ENCODE measurements at regions not wholly inside any gene's neighbourhood (a gene's known extent, or its start where the extent isn't known, plus 50 kb on each side); places are given as distances from the start of the nearest gene placed in this dataset.

DNA sequence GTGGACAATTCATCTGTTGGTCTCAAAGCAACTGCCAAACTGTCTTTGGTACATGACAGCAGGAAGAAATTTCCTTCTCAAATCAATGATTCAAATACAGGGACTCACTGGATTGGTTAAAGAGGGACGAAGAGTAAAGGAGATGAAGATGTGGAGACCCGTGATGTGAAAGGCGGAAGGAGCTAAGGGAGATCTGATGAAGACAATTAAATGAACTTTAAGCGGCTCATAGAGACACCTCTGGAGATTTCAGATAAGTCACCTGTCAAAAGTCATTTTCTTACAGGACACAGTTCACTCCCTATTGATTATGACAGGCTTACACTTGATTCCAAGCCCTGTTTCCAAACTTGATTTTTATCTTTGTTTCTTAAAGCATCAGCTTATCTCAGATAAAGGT lies 466.3 kb downstream of the DOK5 start:
- H3K9me3 Mint-ChIP-seq, result no peaks in the 10 kb centered on the region
- TF ChIP-seq, protein P1, sequence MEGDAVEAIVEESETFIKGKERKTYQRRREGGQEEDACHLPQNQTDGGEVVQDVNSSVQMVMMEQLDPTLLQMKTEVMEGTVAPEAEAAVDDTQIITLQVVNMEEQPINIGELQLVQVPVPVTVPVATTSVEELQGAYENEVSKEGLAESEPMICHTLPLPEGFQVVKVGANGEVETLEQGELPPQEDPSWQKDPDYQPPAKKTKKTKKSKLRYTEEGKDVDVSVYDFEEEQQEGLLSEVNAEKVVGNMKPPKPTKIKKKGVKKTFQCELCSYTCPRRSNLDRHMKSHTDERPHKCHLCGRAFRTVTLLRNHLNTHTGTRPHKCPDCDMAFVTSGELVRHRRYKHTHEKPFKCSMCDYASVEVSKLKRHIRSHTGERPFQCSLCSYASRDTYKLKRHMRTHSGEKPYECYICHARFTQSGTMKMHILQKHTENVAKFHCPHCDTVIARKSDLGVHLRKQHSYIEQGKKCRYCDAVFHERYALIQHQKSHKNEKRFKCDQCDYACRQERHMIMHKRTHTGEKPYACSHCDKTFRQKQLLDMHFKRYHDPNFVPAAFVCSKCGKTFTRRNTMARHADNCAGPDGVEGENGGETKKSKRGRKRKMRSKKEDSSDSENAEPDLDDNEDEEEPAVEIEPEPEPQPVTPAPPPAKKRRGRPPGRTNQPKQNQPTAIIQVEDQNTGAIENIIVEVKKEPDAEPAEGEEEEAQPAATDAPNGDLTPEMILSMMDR (IDR thresholded peaks at IDR 0.05; ENCODE audit: unreplicated experiment), result no peak

GRCh38 chr20:54940522-54940921 lies 465.1 kb downstream of the DOK5 start:
- Mint-ChIP-seq H3K36me3 (no peaks in the 10 kb centered on the region), H3K9me3 (no peaks in the 10 kb centered on the region), H3K4me3 (no peak overlapping the region), H3K27me3 (ENCODE audit: low read depth) (peaks cover 7% of the 10 kb centered on the region), H3K27ac (no peak overlapping the region), H3K4me1 (no peaks in the 10 kb centered on the region)
- DNase-seq (ENCODE audit: low spot score in 2 of 2, unreplicated experiment in 2 of 2), result no peak
- TF ChIP-seq, protein P1 (IDR thresholded peaks at IDR 0.05; ENCODE audit: unreplicated experiment), result no peak

More for the DNA sequence above, 466.3 kb downstream of the DOK5 start:
- no peak for DNase-seq (ENCODE audit: low spot score in 2 of 2, unreplicated experiment in 2 of 2)
- no peak overlapping the region for H3K27ac Mint-ChIP-seq
- H3K36me3 Mint-ChIP-seq, result no peaks in the 10 kb centered on the region
- no peaks in the 10 kb centered on the region for H3K4me1 Mint-ChIP-seq
- no peak overlapping the region for H3K4me3 Mint-ChIP-seq
- peaks cover 6% of the 10 kb centered on the region for H3K27me3 Mint-ChIP-seq (ENCODE audit: low read depth)

DNA sequence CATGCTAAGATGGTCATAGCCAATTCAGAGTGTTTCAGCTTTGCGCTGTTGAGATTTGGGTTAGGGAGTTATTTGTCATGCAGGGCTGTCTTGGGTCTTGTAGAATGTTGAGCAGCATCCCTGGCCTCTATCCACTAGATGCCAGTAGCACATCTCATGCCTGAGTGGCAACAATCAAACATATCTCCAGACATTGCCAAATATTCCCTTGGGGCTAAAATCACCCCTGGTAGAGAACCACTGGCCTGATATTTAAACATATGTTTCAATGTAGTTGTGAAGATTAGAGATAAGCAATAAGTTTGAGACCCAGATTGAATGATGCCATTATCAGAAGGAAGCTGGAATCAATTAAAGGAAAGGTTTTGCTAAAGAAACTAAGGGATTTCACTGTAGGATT lies 463.3 kb downstream of the DOK5 start:
- no peak overlapping the region for H3K27ac Mint-ChIP-seq
- no peak overlapping the region for H3K4me3 Mint-ChIP-seq
- peaks cover 5% of the 10 kb centered on the region for H3K27me3 Mint-ChIP-seq (ENCODE audit: low read depth)
- no peaks in the 10 kb centered on the region for H3K4me1 Mint-ChIP-seq
- no peak for DNase-seq (ENCODE audit: low spot score in 2 of 2, unreplicated experiment in 2 of 2)
- TF ChIP-seq, protein P1 (IDR thresholded peaks at IDR 0.05; ENCODE audit: unreplicated experiment), result no peak
- no peaks in the 10 kb centered on the region for H3K36me3 Mint-ChIP-seq
- H3K9me3 Mint-ChIP-seq, result no peaks in the 10 kb centered on the region

DNA sequence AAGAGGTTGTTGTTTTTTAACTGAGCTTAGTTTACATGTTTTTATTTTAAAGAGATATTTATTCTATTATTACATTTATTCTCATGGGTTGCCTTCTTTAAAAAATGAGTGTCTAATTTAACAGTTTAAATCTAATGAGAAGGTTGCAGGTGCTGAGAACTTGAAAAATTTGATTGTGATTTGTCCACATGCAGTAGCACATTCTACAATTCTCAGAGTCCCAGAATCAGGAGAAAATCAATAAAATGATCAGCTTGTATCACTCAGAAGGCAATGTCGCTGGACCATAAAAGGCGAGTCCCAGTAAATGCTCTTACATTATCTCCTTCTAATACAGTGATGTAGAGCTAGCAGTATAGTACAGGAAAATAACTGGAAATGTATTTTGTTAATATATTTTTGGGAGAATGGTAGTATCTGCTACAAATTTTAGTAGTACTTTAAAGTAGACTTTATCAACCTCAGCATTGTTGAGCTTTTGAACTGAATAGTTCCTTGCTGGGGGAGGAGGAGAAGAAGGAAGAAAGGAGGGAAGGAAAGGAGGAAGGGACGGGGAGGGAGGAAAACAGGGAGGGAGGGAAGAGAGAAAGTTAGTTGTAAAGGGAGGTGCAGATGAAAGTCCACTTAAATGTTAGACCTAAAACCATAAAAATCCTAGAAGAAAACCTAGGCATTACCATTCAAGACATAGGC lies 458.0 kb downstream of the DOK5 start:
- DNase-seq (ENCODE audit: low spot score in 2 of 2, unreplicated experiment in 2 of 2), result no peak
- TF ChIP-seq, protein P1 (IDR thresholded peaks at IDR 0.05; ENCODE audit: unreplicated experiment), result no peak

GRCh38 chr20:54929191-54929590 lies 453.8 kb downstream of the DOK5 start:
- TF ChIP-seq, protein P1 (IDR thresholded peaks at IDR 0.05; ENCODE audit: unreplicated experiment), result no peak

More for the DNA sequence above, 458.0 kb downstream of the DOK5 start:
- no peak overlapping the region for H3K4me3 Mint-ChIP-seq
- H3K4me1 Mint-ChIP-seq, result no peaks in the 10 kb centered on the region
- H3K27ac Mint-ChIP-seq, result no peak overlapping the region
- no peaks in the 10 kb centered on the region for H3K36me3 Mint-ChIP-seq
- H3K9me3 Mint-ChIP-seq, result peaks cover 29% of the 10 kb centered on the region
- H3K27me3 Mint-ChIP-seq (ENCODE audit: low read depth), result peaks cover 1% of the 10 kb centered on the region

More at GRCh38 chr20:54929191-54929590, 453.8 kb downstream of the DOK5 start:
- peaks cover 29% of the 10 kb centered on the region for H3K9me3 Mint-ChIP-seq
- H3K36me3 Mint-ChIP-seq, result no peaks in the 10 kb centered on the region
- H3K27ac Mint-ChIP-seq, result no peak overlapping the region
- no peaks in the 10 kb centered on the region for H3K27me3 Mint-ChIP-seq (ENCODE audit: low read depth)
- no peak for DNase-seq (ENCODE audit: low spot score in 2 of 2, unreplicated experiment in 2 of 2)
- H3K4me1 Mint-ChIP-seq, result no peaks in the 10 kb centered on the region
- no peak overlapping the region for H3K4me3 Mint-ChIP-seq

Measured in mesothelial cell of epicardium (in vitro differentiated cells).